HepG2 (cell line): ENCODE measurements at regions not wholly inside any gene's neighbourhood (a gene's known extent, or its start where the extent isn't known, plus 50 kb on each side); places are given as distances from the start of the nearest gene placed in this dataset.

ENCODE experiments used
- ATAC-seq: fragments of 200-7000 bp; cut with Tn5 transposase; 3 replicates; pipeline ENCODE4 v1.9.1; 2020; ENCODE audit warnings: mild to moderate bottlenecking, moderate library complexity
- BruUV-seq: library from RNA; stranded (reverse); fragments of 400-500 nt; replicated peaks from 2 replicates; lab custom pipeline; 2021; lab: Mats Ljungman, UMichigan
- CTCF ChIA-PET: fragments of 300-600 bp; formaldehyde crosslinking; extraction: SDS; loops from one replicate; lab custom pipeline; 2021; ENCODE audit warnings: low total read pairs, inconsistent platforms, low intra/inter-chr PET ratio; lab: Yijun Ruan, JAX
- POLR2A ChIA-PET: fragments of 350-600 bp; sonication (Branson Sonifier 250); formaldehyde crosslinking; loops from one replicate; lab custom pipeline; 2020; ENCODE audit warnings: antibody characterized with exemption, inconsistent platforms; lab: Yijun Ruan, JAX
- DNase-seq: peaks from one replicate; pipeline ENCODE4 v3.0.0-alpha.2; 2015; ENCODE audit warnings: low spot score
- FAIRE-seq: peaks from 3 replicates; lab custom pipeline; 2011; peaks lifted over from hg19 to GRCh38; lab: Jason Lieb, UNC
- H2AFZ ChIP-seq: one replicate; pipeline ENCODE4 v1.6.1; 2011; ENCODE audit warnings: low read length, inconsistent platforms
- H3K27ac ChIP-seq: fragments of 300-600 bp; 3 replicates; pipeline ENCODE4 v1.8.0; 2011; ENCODE audit warnings: mixed run types, mild to moderate bottlenecking, mixed read lengths, low read length, inconsistent platforms; ENCODE audit not compliant: insufficient read depth; ENCODE audit errors: extremely low read length
- H3K27me3 ChIP-seq, 2 experiments: fragments of 200-600 bp in 1 of 2; 2 replicates in 1 of 2; 3 replicates in 1 of 2; pipeline versions ENCODE4 v1.6.0 to v1.8.0; 2011; ENCODE audit warnings: low read length in 2 of 2, mild to moderate bottlenecking in 2 of 2, moderate library complexity in 2 of 2, inconsistent platforms in 1 of 2; ENCODE audit not compliant: insufficient read depth in 2 of 2, control insufficient read depth in 1 of 2
- H3K36me3 ChIP-seq, 2 experiments: fragments of 200-600 bp in 1 of 2; replicated peaks in 1 of 2; 2 replicates in 1 of 2; 3 replicates in 1 of 2; pipeline versions ENCODE4 v1.5.1 to v1.8.0; 2011; ENCODE audit warnings: low read length in 2 of 2, inconsistent platforms in 1 of 2; ENCODE audit not compliant: insufficient read depth in 2 of 2, control insufficient read depth in 1 of 2
- H3K4me1 ChIP-seq: 2 replicates; pipeline ENCODE4 v1.5.1; 2012; ENCODE audit warnings: low read length, inconsistent platforms; ENCODE audit not compliant: insufficient read depth
- H3K4me2 ChIP-seq: 2 replicates; pipeline ENCODE4 v1.6.0; 2011; ENCODE audit warnings: low read depth, low read length, inconsistent platforms
- H3K4me3 ChIP-seq, 3 experiments: fragments of 200-600 bp in 1 of 3; sonication (generic), shearing (Covaris generic) in 1 of 3; replicated peaks in 1 of 3; 2 replicates each; pipeline ENCODE4 v1.5.1; 2011 to 2016; ENCODE audit warnings: low read length in 3 of 3, inconsistent platforms in 2 of 3, low read depth in 2 of 3, mild to moderate bottlenecking in 2 of 3, control low read depth in 1 of 3, mixed read lengths in 1 of 3; ENCODE audit not compliant: insufficient read depth in 1 of 3
- H3K79me2 ChIP-seq: one replicate; pipeline ENCODE4 v1.6.1; 2011; ENCODE audit warnings: low read length, inconsistent platforms; ENCODE audit not compliant: insufficient read depth
- H3K9ac ChIP-seq: 2 replicates; pipeline ENCODE4 v1.6.0; 2011; ENCODE audit warnings: mild to moderate bottlenecking, low read depth, low read length, inconsistent platforms; ENCODE audit not compliant: insufficient read depth
- H3K9me3 ChIP-seq: 2 replicates; pipeline ENCODE4 v1.5.1; 2012; ENCODE audit warnings: mild to moderate bottlenecking, low read length
- H4K20me1 ChIP-seq: 2 replicates; pipeline ENCODE4 v1.6.0; 2011; ENCODE audit warnings: inconsistent platforms, mild to moderate bottlenecking, low read length, moderate library complexity; ENCODE audit not compliant: insufficient read depth
- CREB1 ChIP-seq, 2 experiments: fragments of 450-650 bp in 1 of 2; IDR thresholded peaks; 2 replicates each; pipeline ENCODE4 v1.6.1; 2016 to 2017; ENCODE audit warnings: control low read depth in 1 of 2, mild to moderate bottlenecking in 1 of 2, missing compliant biosample characterization in 1 of 2, missing genetic modification characterization in 1 of 2
- MBD4 ChIP-seq: IDR thresholded peaks from 2 replicates; pipeline ENCODE4 v1.6.1; 2012; ENCODE audit warnings: low read length, inconsistent platforms, borderline replicate concordance
- SATB2 ChIP-seq: sonication (generic); formaldehyde crosslinking; IDR thresholded peaks from 2 replicates; pipeline ENCODE4 v1.5.0; 2020; ENCODE audit warnings: missing genetic modification reagents
- ZEB1 ChIP-seq: IDR thresholded peaks from 2 replicates; pipeline ENCODE4 v1.6.1; 2012; ENCODE audit warnings: mild to moderate bottlenecking, low read depth, inconsistent platforms; ENCODE audit not compliant: insufficient replicate concordance
- ZFX ChIP-seq: sonication (generic); formaldehyde crosslinking; IDR thresholded peaks from 2 replicates; pipeline ENCODE4 v1.4.0; 2020; ENCODE audit warnings: mild to moderate bottlenecking, low read depth, missing genetic modification reagents, moderate library complexity
- ZNF264 ChIP-seq: sonication (generic); formaldehyde crosslinking; IDR thresholded peaks from 2 replicates; pipeline ENCODE4 v1.4.0; 2020; ENCODE audit warnings: missing genetic modification reagents
- WGBS: methylation state at CpG from one replicate; pipeline ENCODE4 v1.1.6; 2017; ENCODE audit warnings: low lambda C conversion rate; 5-methylcytosine and 5-hydroxymethylcytosine counted together
- in situ Hi-C: cut with HindIII; loops from 2 replicates; pipeline ENCODE4 v1.10.0; 2017; ENCODE audit warnings: low pct_unique_long_range_greater_than_20kb; ENCODE audit not compliant: extremely low pct_ligation_motif_present
- intact Hi-C: fragments of 100-400 bp; cut with micrococcal nuclease; formaldehyde crosslinking; loops from one replicate; pipeline ENCODE4 v1.10.0; 2022; ENCODE audit not compliant: unreplicated experiment
- TF ChIP-seq, protein P1 (sequence below), 2 experiments: sonication (generic) in 1 of 2; formaldehyde crosslinking in 1 of 2; IDR thresholded peaks; 2 replicates each; pipeline versions ENCODE4 v1.4.0 to v1.6.1; 2016 to 2020; ENCODE audit warnings: borderline replicate concordance in 1 of 2, low read depth in 1 of 2, mild to moderate bottlenecking in 1 of 2, missing genetic modification reagents in 1 of 2

- TF ChIP-seq, protein P1, sequence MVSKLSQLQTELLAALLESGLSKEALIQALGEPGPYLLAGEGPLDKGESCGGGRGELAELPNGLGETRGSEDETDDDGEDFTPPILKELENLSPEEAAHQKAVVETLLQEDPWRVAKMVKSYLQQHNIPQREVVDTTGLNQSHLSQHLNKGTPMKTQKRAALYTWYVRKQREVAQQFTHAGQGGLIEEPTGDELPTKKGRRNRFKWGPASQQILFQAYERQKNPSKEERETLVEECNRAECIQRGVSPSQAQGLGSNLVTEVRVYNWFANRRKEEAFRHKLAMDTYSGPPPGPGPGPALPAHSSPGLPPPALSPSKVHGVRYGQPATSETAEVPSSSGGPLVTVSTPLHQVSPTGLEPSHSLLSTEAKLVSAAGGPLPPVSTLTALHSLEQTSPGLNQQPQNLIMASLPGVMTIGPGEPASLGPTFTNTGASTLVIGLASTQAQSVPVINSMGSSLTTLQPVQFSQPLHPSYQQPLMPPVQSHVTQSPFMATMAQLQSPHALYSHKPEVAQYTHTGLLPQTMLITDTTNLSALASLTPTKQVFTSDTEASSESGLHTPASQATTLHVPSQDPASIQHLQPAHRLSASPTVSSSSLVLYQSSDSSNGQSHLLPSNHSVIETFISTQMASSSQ (IDR thresholded peaks at IDR 0.05; ENCODE audit: low read depth): no peak
- TF ChIP-seq, protein P1 (CRISPR knock-in tag; IDR thresholded peaks at IDR 0.05; ENCODE audit: borderline replicate concordance): no peak
- TF ChIP-seq SATB2 (no peak), ZEB1 (no peak), MBD4 (no peak), ZNF264 (CRISPR knock-in tag) (no peak)
Measured at GRCh38 chr13:111898956-111899713, 167.8 kb upstream of the SOX1 start (continued).

GRCh38 chr13:111899714-111900389 is 167.1 kb upstream of the SOX1 start:
- no peak for ATAC-seq
- no peaks in the 10 kb centered on the region for H3K9me3 ChIP-seq
- CTCF ChIA-PET: no interaction called here
- no peak overlapping the region for H3K4me3 ChIP-seq
- intact Hi-C loops (no loop called here), in situ Hi-C loops (no loop called here)
- H3K36me3 ChIP-seq: no peaks in the 10 kb centered on the region
- H3K9ac ChIP-seq: no peak overlapping the region
- no peak for DNase-seq
- H2AFZ ChIP-seq: no peak overlapping the region
- H4K20me1 ChIP-seq: no peaks in the 10 kb centered on the region
- TF ChIP-seq CREB1 (IDR thresholded peaks at IDR 0.05): 0 out of 2 replicates have a peak, but pooled peaks have one; percentile 31
- no peak for TF ChIP-seq CREB1 (CRISPR knock-in tag; IDR thresholded peaks at IDR 0.05)
- no peak for TF ChIP-seq ZFX (CRISPR knock-in tag)
- POLR2A ChIA-PET: no interaction called here
- no peaks in the 10 kb centered on the region for H3K4me1 ChIP-seq
- no peak overlapping the region for H3K27ac ChIP-seq
- no peaks in the 10 kb centered on the region for H3K79me2 ChIP-seq
- no peak overlapping the region for H3K4me2 ChIP-seq
- H3K27me3 ChIP-seq: peaks cover 2 to 60% of the 10 kb centered on the region in 2 experiments; a peak in 4 of 5 replicates
- BruUV-seq: no TSS peak
- 44% methylated on average over 8 of the region's 15 CpGs for WGBS
- no peak for FAIRE-seq
